GM19467 (cell line): ENCODE measurements at regions not wholly inside any gene's neighbourhood (a gene's known extent, or its start where the extent isn't known, plus 50 kb on each side); places are given as distances from the start of the nearest gene placed in this dataset.

Source experiments
- ATAC-seq: cut with Tn5 transposase; IDR thresholded peaks from one replicate; pipeline ENCODE4 v1.9.1; 2021; ENCODE audit warnings: mild to moderate bottlenecking, moderate library complexity; ENCODE audit not compliant: unreplicated experiment

DNA sequence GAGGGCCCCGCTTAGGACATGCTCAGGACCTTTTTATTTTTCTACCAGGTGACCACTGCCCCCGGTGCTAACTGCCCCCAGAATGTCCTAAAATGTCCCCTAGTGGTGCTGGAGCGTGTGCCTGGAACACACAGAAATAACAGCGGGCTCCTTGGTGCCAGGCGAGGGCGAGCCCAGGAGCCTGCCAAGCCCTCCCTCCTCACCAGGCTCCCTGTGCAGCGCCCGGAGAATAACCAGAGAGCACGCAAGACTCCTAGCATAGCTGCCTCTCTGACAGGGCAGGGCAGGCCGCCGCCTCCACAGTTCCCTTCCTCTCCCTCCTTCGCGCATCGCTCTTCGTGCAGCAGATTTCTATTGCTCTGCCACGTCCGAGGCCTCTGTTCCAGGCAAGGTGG is 84.3 kb upstream of the ZNF516 start:
- no peak for ATAC-seq

- ATAC-seq, result no peak
These were observed 83.7 kb upstream of the ZNF516 start for GRCh38 chr18:76578571-76579300.

DNA sequence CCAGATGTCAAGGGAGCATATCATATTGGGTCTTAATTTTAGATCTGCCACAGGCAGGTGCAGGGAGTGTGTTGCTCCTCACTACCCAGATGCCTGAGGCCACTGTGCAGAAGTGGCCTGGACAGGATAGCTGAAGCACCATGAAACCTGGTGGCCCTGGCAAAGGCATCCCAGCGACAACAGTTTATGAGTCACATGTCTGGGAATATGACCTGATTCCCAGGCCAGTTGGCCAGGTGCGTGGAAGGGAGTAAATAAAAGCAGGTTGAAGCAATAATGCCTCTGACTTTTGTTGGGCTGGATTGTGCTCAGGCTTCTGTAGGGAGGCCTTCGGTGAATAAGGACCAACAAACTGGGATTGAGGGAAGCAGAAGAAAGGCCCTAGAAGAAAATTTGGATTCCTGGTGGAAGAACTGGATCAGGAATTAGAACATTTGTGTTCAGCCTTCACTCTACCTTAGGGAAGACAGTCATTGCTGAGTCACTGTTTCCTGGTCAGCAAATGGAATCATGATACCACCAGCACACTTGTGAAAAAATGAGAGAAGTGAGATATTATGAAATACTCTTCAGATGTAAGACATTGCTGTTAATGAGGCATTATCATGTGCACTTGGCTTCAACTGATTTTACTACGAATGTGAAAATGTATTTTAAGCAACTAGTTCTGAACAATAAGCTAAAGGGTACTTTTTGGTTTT is 78.4 kb upstream of the ZNF516 start:
- no peak for ATAC-seq

- ATAC-seq, result no peak
These were observed 77.6 kb upstream of the ZNF516 start for GRCh38 chr18:76572518-76573247.

DNA sequence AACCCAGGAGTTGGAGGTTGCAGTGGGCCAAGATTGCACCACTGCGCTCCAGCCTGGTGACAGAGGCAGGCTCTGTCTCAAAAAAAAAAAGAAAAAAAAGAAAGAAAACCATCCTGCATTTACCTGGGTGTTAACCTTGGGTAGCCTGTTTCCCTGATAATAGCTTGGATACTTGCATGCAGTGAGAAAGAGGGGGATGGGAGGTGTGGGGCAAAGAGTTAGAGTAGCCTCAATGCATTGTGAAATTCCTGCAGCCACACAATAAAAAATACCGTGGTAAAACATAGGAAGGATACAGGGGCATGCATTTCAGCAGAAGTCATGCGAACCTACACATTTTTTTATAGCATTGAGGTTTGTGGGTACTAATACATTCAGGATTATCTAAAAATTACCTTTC is 76.6 kb upstream of the ZNF516 start:
- no peak for ATAC-seq

DNA sequence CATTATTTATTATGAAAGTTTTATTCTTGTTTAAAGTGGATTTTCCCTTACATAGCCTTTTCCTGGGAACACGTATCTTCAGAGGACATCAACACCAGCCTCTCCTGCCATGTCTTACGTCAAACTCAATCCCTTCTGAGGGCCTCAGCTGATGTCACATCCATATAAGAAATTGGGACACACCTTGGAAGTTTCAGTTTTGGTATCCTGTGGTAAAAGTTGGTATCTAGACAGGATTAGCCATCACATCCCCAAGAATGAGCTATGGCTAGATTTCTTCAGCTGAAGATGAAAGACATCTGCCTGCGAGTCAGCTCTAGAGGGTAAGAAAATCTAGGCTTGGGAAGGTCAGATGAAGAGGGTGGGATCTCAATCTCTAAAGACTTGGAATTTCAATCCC is 75.8 kb upstream of the ZNF516 start:
- ATAC-seq, result no peak

- no peak for ATAC-seq
These were observed 74.8 kb upstream of the ZNF516 start for GRCh38 chr18:76569644-76570419.

DNA sequence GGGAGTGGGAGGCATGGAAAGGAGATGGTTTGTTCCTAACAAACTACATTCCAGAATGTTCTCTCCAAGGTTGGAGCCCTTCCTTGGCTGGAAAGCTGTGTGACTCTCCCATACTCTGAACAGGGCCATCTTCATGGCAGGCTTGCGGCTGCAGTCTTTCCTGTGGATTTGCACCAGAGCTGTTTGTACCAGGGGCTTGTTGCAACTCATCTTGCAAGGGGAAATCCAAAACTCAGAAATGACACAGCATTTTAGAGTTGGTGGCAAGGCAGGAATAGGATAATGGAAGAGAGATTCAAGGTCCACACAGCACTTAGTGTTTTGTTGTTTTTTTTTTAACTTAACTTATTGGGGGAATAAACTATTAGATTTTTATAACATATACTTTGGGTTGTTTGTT is 73.7 kb upstream of the ZNF516 start:
- ATAC-seq, result no peak

- no peak for ATAC-seq
These were observed 72.9 kb upstream of the ZNF516 start for GRCh38 chr18:76567835-76568445.

DNA sequence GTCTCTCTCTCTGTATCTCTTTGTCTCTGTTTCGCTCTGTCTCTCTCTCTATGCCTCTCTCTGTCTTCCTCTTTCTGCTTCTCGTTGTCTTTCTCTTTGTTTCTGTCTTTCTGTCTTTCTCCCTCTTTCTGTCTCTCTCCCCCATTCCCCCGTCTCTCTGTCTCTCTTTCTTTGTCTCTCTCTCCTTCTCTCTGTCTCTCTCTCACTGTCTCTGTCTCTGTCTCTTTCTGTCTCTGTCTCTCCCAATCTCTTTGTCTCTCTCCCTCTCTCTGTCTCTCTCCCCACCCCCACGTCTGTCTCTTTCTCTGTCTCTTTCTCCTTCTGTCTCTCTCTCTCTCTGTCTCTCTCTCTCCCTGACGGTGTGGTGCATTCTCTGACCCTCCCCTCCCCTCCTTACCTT is 71.9 kb upstream of the ZNF516 start:
- no peak for ATAC-seq

DNA sequence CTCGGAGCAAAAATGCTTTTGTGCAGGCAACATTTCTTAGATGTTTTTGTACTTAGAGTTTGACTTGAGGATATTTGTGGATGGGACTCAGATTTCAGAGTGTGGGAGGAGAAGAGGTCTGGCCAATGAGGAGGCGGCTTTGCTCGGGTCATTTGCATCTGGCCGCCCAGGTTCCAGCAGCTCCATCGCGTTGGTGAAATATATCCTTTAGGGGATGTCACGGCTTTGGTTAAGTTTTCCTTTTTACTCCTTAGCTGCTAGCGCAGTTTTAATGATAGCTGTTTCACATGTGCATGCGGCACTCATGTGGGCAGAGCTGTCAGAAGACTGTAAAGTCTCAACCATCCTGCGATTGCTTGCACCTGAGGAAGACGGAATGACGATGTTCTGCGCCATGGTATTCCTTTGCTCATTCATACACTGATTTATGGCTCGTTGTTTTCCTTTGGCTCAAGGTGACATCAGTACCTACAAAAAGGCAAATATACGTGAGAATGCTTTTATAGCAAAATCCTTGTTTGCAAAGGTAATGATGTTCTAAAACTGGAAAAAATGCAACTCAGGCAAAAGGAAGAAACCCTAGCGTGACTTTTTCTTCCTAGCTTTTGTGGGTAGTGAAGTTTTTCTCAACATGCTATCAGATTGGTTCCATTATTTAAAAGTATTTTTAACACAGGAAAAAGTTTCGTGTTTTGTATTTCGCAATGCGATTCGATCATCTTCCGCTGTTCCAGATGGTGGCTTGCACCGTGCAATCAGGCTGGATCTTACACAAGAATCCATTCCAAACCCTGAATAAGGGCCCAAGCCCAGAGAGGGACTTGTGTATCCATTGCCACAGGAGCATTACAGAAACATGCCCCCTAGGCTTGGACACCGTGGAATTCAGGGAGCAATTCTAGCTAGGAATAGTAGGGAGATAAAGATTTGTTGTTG is 70.5 kb upstream of the ZNF516 start:
- ATAC-seq, result no peak

DNA sequence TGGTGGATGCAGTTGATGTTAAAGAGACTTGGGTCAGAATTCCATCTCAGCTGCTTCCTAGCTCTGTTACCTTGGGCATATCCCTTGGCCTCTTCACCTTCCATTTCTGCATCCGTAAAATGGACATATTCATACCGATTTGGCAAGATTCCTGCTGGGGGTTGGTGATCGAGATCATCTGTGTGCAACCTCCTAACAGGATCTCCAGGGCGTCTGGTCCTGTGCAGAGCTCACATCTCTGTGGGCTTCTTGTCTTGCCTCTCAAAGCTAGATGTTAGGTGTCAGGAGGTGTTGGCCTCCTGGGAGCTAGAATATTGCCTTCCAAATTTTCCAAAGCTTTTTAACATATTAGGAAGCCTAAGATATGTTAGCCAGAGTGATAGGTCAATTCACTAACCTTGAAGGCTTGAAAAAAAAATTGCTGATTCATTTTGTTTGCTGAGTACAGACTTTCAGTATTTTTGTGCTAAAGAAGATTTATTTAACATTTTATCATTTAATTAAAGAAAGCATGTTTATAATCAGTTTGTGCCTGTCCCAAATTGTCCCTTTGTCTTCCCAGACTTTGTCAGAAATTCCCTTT is 69.7 kb upstream of the ZNF516 start:
- no peak for ATAC-seq

DNA sequence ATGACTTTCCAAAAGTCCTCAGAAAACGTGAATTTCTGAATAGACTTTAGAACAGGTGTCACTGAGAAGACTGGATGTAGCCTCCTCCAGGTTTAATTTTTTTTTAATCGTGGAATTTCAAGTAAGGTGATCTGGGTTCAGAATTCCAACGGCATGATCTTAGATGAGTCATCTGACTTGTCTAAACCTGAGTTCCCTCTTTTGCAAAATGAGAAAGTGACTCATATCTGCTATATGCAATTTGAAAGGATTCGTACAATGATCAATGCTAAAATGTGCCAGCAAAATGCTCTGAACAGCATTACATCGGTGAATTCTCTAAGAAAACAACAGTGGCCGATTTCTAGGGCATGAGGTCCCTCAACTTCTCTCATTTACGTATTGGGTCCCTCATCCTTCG is 69.1 kb upstream of the ZNF516 start:
- no peak for ATAC-seq

GRCh38 chr18:76562286-76563122 is 67.5 kb upstream of the ZNF516 start:
- ATAC-seq, result no peak

DNA sequence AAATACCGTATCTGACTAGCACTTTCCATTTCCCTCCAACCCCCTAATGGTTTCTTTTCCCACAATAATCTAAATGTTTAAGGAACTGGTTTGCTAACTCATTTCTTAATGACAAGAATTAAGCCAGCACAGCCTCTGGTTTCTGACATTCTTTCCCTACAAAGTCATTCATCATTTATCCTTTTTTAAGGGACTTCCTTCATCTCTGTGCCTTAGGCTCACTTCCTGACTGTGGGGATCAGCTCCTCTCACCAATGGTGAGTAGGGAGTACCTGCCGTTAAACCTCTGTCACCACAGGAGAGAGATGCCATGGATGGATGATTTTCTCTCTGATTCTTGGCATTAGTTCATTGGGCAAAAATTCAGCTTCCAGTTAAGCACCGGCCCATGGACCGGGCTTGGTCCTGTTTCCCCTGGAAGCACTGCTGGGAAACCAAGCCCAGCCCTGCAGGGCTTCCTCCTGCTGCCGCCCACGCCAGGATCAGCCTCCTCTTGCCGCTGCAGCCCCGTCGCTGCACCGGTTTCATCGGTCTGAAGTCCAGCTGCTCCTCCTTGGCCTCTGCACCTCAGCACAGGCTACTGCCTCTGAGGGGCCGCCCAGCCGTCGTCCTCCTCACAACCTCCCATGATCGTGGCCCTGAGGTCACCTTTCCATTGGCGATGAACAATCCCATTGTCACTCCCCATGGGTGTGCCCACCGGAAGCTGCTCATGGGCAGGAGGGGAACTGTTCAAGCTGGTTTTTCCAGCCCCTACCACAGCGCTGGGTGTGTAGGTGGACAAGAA is 64.0 kb upstream of the ZNF516 start:
- ATAC-seq, result no peak

- ATAC-seq, result no peak
These were observed 62.1 kb upstream of the ZNF516 start for GRCh38 chr18:76557026-76557575.

DNA sequence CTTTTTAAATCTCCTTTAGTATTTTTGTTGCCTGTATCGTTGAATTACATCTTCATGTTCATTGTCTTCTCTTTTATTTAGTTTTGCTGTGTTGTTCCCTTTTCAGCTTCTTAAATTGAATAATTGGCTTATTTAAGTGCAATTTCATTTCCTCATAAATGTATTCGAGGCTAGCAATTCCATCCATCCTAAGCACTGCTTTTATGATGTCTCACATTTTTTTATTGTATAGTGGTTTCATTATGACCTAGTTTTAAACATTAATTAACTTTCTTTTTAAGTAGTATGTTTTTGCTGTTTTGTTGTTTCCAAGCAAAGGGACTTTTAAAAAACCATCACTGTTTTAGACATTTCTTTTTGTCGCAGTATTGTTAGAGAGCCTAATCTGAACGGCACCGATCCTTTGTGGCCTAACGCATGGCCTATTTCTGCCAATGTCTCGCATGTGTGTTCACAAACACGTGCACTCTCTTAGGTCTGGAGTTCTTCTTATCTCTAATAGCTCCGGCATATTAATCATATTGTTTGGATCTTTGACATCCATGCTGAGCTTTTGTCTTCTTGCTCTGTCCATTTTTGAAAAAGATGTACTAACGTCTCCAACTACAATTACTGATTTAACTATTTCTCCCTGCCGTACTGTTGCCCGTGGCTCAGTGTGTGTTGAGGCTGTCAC is 59.6 kb upstream of the ZNF516 start:
- no peak for ATAC-seq
